Erythroblast (primary cell): ENCODE measurements at regions not wholly inside any gene's neighbourhood (a gene's known extent, or its start where the extent isn't known, plus 50 kb on each side); places are given as distances from the start of the nearest gene placed in this dataset.

Experiments used
- DNase-seq, 2 experiments: peaks; one replicate each; lab custom pipeline; 2025; lab: John Stamatoyannopoulos, UW
- GATA1 ChIP-seq: IDR thresholded peaks from 2 replicates; pipeline ENCODE4 v1.6.1; 2011; ENCODE audit warnings: low read depth, mild to moderate bottlenecking, control low read depth, low read length, moderate library complexity
- POLR2A ChIP-seq: IDR thresholded peaks from 2 replicates; pipeline ENCODE4 v1.6.1; 2011; ENCODE audit warnings: mild to moderate bottlenecking, low read length

DNA sequence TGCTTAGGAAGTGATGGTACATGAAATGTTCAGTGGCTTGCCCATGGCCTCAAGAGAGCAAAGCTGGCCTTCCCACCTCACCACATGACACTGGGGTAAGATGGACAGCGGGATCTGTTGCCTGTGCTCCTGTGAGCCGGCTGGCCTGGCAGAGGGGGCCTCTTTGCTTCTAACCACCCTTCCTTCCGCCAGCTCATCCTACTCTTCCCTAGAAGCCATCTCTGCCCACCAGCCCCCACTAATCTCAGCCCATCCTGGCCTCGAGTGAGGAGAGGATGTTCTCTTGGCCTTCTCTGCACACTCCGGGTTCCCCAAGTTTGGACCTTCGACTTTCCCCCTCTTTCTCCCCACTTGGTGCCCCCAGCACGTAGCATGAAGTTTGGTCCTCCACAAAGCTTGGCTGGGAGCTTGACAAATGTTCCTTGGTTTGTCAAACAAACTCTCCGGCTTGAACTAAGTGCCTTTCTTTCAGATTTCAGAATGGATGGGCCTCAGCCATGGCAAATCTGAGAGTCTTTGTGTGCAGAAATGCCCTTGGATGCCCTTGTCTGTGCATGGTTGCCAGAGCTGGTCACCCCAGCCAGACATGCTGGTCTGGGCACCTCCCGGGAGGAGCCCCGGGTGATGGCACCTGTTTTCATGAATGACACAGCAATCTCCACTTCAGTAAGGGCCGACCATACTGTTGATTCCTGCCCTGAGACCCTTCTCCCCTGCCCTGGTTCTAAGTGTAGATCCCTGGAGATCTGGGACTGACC is 145.5 kb downstream of the URI1 start:
- TF ChIP-seq GATA1 (no peak), POLR2A (no peak)
- DNase-seq: no peak

DNA sequence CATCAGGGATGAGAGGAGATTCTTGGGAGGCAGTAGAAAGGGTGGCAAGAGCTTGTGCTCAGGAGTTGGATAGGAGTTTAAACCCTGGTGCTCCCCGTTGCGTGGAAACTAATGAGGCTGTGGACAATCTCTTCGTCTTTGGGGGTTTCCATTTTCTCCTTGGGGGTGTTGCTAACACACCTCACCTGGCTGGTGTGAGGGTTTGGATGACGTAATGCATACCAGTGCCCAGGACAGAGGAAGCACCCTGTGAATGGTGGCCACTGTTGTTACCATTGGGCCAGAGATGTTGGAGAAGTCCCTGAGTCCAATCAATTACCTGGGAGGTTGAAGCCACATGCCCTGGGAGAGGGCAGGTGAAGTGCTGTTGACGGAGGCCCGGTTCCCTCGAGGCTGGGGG is 146.5 kb downstream of the URI1 start:
- no peak for DNase-seq
- TF ChIP-seq POLR2A: no peak
- no peak for TF ChIP-seq GATA1

DNA sequence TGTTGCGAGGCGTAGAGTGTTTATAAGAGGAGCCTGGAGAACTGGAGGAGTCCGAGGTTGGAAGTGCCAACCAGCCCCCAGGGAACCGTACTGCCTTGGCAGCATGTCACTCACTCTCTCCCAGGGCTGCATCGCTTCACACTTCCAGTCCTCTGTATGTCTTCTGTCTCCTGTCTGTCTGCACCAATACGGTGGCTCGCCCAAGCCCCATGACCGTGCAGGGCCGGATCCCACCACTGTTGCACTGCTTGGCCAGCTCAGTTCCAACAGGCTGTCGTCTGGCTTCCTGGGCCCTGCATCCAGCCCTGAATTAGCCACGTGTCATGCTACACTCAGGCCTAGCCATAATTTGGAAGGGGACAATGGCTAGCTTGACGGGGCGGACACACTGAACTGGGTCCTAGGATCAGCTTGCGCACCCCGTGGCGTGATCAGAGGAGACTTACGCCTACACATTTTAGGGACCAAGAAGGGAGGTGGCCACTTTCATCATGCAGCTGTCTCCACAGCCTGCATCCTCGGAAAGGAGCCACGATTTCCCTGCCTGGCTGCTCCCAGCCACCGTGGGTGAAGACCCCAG is 147.1 kb downstream of the URI1 start:
- TF ChIP-seq GATA1 (no peak), POLR2A (no peak)
- DNase-seq: no peak

DNA sequence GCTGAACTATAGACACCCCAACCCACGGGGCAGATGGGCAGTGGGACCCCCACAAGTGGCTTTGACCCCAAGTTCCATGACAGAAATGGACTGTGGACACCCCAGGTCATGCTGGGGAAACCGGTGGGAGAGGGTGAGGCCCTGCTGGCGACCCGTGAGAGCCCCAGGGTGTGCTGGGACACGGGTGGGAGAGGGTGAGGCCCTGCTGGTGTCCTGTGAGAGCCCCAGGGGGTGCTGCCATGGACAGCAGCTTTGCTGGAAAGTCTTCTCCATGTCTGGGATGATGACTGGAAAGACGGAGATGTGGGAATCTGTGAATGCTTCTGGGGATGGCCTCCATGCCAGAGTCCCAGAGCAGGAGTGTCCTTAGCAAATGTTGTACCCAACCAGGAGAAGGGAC is 148.4 kb downstream of the URI1 start:
- no peak for DNase-seq
- TF ChIP-seq POLR2A (no peak), GATA1 (no peak)

DNA sequence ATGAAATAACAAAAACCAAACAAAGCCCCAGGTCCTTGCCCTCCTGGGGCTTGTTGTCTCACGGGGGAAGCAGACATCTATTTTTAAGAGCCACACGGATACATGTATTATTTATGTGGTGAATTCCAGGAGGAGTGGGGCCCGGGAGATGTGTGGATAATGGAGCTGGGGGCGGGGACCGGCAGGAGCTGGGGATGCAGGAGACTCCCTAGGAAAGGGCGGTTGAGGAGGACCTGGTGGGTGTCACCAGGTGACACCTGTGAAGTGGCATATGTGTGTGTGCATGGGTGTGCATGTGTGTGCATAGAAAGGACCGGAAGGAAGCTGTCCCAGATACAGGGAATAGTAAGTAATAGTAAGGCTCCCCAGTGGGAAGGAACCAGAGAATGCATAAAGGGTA is 148.9 kb downstream of the URI1 start:
- TF ChIP-seq GATA1 (no peak), POLR2A (no peak)
- DNase-seq: no peak

DNA sequence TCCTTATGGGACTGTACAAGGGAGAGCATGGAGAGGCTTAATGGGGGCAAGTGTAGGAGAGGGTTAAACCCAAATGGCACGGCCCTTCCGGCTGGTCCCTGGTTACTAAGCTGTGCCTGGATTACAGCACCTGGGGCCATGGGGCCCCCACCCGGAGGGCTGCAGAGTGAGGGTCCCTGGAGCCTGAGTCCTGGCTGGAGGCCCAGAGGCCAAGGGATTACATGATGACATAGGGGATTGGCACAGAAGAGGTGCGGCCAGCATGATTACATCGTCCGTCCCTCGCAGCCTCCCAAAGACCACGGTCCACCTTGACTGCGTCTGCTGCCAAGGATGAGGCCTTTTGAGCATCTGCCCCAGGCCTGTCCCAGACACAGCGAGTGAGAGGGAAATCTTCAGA is 149.4 kb downstream of the URI1 start:
- TF ChIP-seq GATA1 (no peak), POLR2A (no peak)
- DNase-seq: no peak

DNA sequence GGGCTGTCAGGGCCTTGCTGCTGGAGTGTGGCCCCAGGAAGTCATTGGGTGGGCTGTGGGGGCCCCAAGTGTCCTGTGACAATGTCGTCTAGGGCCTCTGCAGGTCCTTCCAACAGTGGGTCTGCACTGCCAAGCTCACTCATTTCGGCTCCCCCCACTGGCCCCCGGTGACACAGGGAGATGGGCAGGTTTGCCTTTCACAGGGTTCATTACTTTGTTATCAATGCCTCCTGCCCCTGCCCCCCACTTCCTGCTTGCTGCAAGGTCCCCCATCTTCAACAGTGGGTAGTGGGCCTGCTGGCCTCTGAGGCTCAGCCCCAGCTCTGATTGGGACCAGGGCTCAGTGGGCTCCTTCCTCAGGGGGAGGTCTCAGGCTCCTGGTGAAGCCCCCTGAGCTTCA is 149.8 kb downstream of the URI1 start:
- TF ChIP-seq GATA1 (no peak), POLR2A (no peak)
- DNase-seq: no peak

DNA sequence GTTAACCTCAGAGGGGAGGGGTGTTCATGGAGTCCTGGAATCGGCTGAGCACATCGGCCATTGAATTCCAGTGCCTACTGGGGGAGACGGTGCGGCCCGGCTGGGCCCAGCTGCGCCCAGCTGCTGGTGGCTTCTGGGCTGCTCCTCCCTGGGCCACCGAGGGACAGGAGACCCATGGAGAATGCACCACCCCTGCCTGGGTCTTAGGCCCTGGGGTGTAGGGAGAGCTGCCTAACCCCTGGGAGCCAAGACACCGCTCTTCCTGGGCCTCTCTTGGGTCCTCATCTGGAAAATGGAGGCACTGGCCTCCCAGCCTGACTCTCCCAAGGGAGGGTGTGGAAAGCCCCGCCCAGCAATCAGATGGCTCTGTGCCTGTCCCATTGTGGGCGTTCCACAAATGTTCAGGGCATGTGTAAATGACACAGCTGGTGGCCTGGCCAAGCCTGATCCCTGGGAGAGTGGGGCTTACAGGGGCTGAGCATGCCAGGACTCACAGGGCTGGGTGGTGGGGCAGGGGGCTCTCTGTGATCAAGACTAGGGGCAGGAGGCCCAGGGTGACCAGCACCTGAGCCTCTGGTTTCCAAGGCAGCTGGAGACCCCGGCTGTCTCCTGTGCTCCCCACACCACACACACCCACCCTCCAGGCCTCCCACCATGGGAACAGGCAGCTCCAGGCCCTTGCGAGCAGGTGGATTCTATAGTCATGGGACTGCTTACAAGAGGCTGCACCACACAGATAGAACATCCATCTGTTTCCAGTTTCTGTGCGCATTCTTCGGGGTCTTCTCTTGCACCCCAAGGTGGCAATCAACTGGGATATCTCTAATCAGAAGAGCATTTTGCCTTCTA is 150.9 kb downstream of the URI1 start:
- DNase-seq: no peak
- TF ChIP-seq POLR2A (no peak), GATA1 (no peak)

DNA sequence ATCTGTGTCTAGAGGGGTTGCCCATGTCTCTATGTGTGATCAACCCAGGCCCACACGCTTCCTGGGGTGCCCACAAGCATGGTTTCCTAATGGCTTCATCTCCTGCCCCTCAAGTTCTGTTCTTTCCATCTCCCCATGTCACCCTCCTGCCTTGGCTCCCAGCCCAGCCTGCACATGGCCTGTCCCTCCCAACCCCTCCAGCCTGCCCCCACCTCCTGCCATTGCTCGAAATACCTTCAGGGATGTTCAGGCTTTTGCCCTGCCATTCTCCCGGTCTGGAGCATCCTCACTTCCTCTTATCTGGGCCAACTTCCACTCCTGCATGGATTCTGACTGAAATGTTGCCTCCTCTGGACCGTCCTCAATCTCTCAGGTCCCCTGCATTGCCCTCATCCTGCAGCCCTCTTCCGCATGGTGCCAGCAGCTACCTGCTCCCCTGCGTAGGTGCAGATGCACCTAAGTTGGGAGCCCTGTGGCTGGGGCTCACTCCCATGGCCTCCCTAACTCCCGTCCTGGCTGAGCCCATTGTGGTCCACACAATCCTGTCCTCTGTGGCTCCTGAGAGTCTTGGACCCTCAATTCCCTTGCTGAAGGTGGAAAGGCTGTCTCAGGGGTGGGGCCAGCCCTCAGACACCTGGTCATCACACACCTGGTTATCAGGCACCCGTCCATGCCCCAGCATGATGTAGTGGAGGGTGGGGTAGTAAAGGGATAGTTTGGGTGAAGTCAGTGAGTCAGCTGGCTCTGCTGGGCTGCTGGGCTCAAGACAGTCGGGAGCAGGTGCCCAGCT is 152.1 kb downstream of the URI1 start:
- TF ChIP-seq GATA1: no peak
- no peak for TF ChIP-seq POLR2A
- DNase-seq: no peak

DNA sequence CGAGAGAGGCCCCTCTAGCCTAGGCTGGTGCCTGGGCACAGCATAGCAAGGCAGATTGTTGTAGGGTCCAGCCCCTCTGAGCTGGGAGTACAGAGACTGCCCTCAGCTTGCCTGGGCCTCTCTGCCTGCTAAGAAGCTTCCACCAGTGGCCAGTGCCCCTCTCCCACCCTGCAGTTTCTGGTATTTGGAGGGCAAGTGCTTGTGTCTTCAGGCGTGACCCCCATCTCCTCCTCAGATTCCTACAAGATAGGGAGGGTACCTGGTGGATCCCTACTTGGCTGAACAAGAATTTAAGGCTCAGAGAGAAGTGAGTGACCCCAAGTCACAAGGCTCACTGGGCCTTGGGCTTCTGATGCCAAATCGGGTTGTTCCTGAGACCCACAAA is 152.7 kb downstream of the URI1 start:
- DNase-seq: no peak
- TF ChIP-seq POLR2A: no peak
- TF ChIP-seq GATA1: no peak

DNA sequence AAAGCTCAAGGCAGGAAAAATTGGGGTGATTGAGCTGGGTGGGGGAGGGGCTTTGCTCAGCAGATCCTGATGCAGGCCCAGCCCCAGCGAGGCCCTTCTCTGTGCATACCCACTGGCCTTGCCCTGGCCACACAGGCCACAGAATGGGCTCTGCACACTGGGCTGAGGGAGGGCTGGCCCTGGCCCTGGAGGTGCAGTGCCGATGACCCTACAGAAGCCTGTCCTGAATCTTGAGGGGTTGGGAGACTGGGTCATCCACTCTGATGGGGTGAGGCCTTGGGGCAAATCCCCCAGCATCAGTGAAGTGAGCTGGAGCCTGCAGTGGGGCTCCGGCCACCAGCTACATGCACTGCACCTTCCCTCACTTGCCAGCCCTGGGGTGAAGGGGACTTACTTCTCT is 153.1 kb downstream of the URI1 start:
- no peak for DNase-seq
- TF ChIP-seq POLR2A (no peak), GATA1 (no peak)

DNA sequence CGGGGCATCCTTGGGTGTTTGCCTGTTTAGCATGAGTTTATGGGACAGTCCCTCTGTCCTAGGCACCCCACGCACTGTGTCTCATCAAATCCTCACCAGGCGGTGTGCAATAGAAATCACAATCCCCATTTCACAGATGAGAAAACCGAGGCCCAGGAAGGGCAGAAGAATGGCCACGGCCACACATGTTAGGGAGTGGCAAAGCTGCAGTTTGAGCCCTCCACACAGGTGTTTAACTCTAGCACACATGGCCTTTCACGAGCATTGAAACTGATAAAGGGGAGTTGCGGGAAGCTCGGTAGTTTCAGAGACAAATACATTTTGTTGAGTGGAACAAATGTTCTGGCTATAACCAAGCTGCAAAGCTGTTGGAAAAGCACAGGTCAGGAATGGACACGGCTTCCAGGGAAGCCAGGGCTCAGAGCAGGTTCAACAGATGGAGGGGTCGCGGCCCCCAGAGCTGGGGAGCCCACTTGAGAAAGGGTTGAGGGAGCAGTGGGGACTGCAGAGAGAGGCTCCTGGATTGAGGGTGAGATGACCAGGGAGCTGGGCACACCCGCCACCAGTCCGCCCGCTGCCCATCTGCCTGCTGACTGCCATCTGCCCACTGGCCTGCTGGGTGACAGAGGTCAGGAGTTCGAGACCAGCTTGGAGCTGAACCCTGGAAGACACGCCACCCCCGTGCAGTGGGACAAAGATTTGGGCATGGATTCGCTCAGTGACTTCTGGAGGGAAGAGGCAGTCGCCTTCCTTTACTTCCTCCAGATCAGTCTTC is 154.7 kb downstream of the URI1 start:
- no peak for DNase-seq
- TF ChIP-seq POLR2A: no peak
- TF ChIP-seq GATA1: no peak

DNA sequence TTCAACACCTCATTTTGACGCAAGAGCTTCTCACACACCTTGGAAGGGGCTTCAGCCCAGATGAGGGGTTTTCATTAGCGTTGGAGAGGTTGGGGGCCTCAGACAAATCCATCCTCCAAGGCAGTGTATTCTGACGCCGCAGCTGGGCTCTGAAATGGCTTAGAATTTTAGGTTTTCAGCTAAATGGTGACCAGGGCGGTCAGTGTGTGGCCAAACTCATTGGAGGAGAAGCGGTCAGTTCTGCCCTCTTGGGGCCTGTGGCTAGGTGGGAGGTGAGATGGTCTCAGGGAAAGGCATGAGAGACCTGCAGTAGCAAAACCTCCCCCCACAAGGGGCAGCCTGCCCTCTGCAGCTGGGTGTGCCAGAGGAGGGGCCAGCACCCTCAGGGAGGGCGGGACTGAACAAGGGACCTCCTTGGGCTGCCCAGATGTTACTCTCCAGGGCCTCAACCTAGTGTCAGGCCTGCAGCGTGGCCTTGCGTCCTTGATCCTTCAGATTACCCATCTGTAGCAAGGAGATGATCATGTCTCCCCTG is 155.8 kb downstream of the URI1 start:
- no peak for DNase-seq
- no peak for TF ChIP-seq GATA1
- no peak for TF ChIP-seq POLR2A
